ENCODE measurements at regions not wholly inside any gene's neighbourhood (a gene's known extent, or its start where the extent isn't known, plus 50 kb on each side); places are given as distances from the start of the nearest gene placed in this dataset.
"Not testable (repeated sequence)": the region's sequence is repeated elsewhere in the genome, so short reads cannot be mapped to it uniquely, and the experiment has no call there.

DNA sequence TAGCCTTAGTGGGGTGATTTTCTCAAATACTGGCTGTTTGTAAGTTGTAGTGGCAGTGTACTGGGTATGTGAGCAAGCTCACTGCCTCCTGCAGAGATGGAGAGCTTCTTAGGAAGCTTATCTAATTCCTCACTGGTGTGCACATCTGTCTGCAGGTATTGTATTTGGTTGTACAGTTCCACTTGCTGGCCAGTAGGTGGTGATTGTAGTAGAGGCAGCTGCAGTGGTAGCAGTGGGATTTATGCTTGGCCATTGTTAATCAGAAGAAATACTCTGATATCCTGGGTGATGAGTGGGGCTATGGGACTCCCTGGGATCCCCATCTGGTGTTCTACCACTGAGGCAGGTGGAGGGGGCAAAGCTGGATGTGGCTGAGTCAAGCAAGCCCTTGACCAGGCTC is 276.1 kb upstream of the SPAG17 start:
- Histone ChIP-seq H3K9me3 (ENCODE audit: control insufficient read depth, insufficient read depth, low read depth, low read length) (peaks cover 12% of the 10 kb centered on the region), H3K4me1 (ENCODE audit: control insufficient read depth, insufficient read depth, low read length) (no peaks in the 10 kb centered on the region), H3K9ac (ENCODE audit: low read length) (no peak overlapping the region), H3K27ac (ENCODE audit: low read depth, low read length) (no peak overlapping the region), H3K27me3 (ENCODE audit: control insufficient read depth, insufficient read depth, low read length) (no peaks in the 10 kb centered on the region), H3K4me3 (ENCODE audit: low read depth, low read length) (no peak overlapping the region), H3K36me3 (ENCODE audit: control insufficient read depth, insufficient read depth, low read length) (no peaks in the 10 kb centered on the region)

DNA sequence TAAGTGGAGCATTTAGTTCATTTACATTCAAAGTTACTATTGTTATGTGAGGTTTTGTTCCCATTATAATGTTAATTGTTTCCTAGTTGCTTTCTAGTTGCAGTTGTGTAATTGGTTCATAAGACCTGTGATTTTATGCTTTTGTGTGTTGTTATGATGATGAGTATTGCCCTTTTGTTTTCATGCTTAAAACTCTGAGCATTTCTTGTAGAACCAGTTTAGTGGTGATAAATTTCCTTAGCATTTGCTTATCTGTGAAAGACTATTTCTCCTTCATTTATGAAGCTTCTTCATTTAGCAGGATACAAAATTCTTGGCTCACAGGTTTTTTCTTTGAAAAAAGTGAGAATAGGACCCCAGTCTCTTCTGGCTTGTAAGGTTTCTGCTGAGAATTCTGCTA is 274.8 kb upstream of the SPAG17 start:
- Histone ChIP-seq H3K27me3 (ENCODE audit: control insufficient read depth, insufficient read depth, low read length) (no peaks in the 10 kb centered on the region), H3K4me1 (ENCODE audit: control insufficient read depth, insufficient read depth, low read length) (no peaks in the 10 kb centered on the region), H3K9ac (ENCODE audit: low read length) (no peak overlapping the region), H3K4me3 (ENCODE audit: low read depth, low read length) (no peak overlapping the region), H3K36me3 (ENCODE audit: control insufficient read depth, insufficient read depth, low read length) (no peaks in the 10 kb centered on the region), H3K9me3 (ENCODE audit: control insufficient read depth, insufficient read depth, low read depth, low read length) (peaks cover 15% of the 10 kb centered on the region), H3K27ac (ENCODE audit: low read depth, low read length) (no peak overlapping the region)

DNA sequence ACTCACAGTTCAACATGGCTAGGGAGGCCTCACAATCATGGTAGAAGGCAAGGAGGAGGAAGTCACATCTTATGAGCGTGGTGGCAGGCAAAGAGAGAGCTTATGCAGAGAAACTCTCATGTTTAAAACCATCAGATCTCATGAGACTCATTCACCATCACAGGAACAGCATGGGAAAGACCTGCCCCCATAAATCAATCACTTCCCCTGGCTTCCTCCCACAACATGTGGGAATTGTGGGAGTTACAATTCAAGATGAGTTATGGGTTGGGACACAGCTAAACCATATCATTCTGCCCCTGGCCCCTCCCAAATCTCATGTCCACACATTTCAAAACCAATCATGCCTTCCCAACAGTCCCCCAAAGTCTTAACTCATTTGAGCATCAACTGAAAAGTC is 268.8 kb upstream of the SPAG17 start:
- not testable (repeated sequence) for H3K9ac ChIP-seq (ENCODE audit: low read length); H3K4me3 ChIP-seq (ENCODE audit: low read depth, low read length); H3K27ac ChIP-seq (ENCODE audit: low read depth, low read length); H3K36me3 ChIP-seq (ENCODE audit: control insufficient read depth, insufficient read depth, low read length); H3K4me1 ChIP-seq (ENCODE audit: control insufficient read depth, insufficient read depth, low read length); H3K27me3 ChIP-seq (ENCODE audit: control insufficient read depth, insufficient read depth, low read length)
- peaks cover 19% of the 10 kb centered on the region for H3K9me3 ChIP-seq (ENCODE audit: control insufficient read depth, insufficient read depth, low read depth, low read length)

- H3K4me1 ChIP-seq (ENCODE audit: control insufficient read depth, insufficient read depth, low read length) = no peaks in the 10 kb centered on the region
- H3K4me3 ChIP-seq (ENCODE audit: low read depth, low read length) = no peak overlapping the region
- no peaks in the 10 kb centered on the region for H3K36me3 ChIP-seq (ENCODE audit: control insufficient read depth, insufficient read depth, low read length)
- peaks cover 24% of the 10 kb centered on the region for H3K9me3 ChIP-seq (ENCODE audit: control insufficient read depth, insufficient read depth, low read depth, low read length)
- no peak overlapping the region for H3K9ac ChIP-seq (ENCODE audit: low read length)
- no peak overlapping the region for H3K27ac ChIP-seq (ENCODE audit: low read depth, low read length)
- no peaks in the 10 kb centered on the region for H3K27me3 ChIP-seq (ENCODE audit: control insufficient read depth, insufficient read depth, low read length)
Measured at GRCh38 chr1:118445156-118445555, 260.1 kb upstream of the SPAG17 start.

- H3K36me3 ChIP-seq (ENCODE audit: control insufficient read depth, insufficient read depth, low read length) = no peaks in the 10 kb centered on the region
- no peak overlapping the region for H3K27ac ChIP-seq (ENCODE audit: low read depth, low read length)
- no peaks in the 10 kb centered on the region for H3K4me1 ChIP-seq (ENCODE audit: control insufficient read depth, insufficient read depth, low read length)
- H3K27me3 ChIP-seq (ENCODE audit: control insufficient read depth, insufficient read depth, low read length) = no peaks in the 10 kb centered on the region
- 0 out of 2 replicates have a peak, but pooled peaks cover 1% of the 10 kb centered on the region for H3K9me3 ChIP-seq (ENCODE audit: control insufficient read depth, insufficient read depth, low read depth, low read length)
- no peak overlapping the region for H3K4me3 ChIP-seq (ENCODE audit: low read depth, low read length)
- no peak overlapping the region for H3K9ac ChIP-seq (ENCODE audit: low read length)
Measured at GRCh38 chr1:118442214-118442613, 257.2 kb upstream of the SPAG17 start.

GRCh38 chr1:118437664-118438063 is 252.6 kb upstream of the SPAG17 start:
- H3K9me3 ChIP-seq (ENCODE audit: control insufficient read depth, insufficient read depth, low read depth, low read length) = no peaks in the 10 kb centered on the region
- no peak overlapping the region for H3K9ac ChIP-seq (ENCODE audit: low read length)
- H3K4me3 ChIP-seq (ENCODE audit: low read depth, low read length) = no peak overlapping the region
- H3K36me3 ChIP-seq (ENCODE audit: control insufficient read depth, insufficient read depth, low read length) = no peaks in the 10 kb centered on the region
- H3K4me1 ChIP-seq (ENCODE audit: control insufficient read depth, insufficient read depth, low read length) = no peaks in the 10 kb centered on the region
- H3K27me3 ChIP-seq (ENCODE audit: control insufficient read depth, insufficient read depth, low read length) = no peaks in the 10 kb centered on the region
- no peak overlapping the region for H3K27ac ChIP-seq (ENCODE audit: low read depth, low read length)

GRCh38 chr1:118429856-118430255 is 244.8 kb upstream of the SPAG17 start:
- Histone ChIP-seq H3K4me1 (ENCODE audit: control insufficient read depth, insufficient read depth, low read length) (no peaks in the 10 kb centered on the region), H3K9me3 (ENCODE audit: control insufficient read depth, insufficient read depth, low read depth, low read length) (no peaks in the 10 kb centered on the region), H3K36me3 (ENCODE audit: control insufficient read depth, insufficient read depth, low read length) (no peaks in the 10 kb centered on the region), H3K27ac (ENCODE audit: low read depth, low read length) (no peak overlapping the region), H3K9ac (ENCODE audit: low read length) (no peak overlapping the region), H3K27me3 (ENCODE audit: control insufficient read depth, insufficient read depth, low read length) (no peaks in the 10 kb centered on the region), H3K4me3 (ENCODE audit: low read depth, low read length) (no peak overlapping the region)

GRCh38 chr1:118421868-118422350 is 236.9 kb upstream of the SPAG17 start:
- H3K4me3 ChIP-seq (ENCODE audit: low read depth, low read length) = no peak overlapping the region
- H3K36me3 ChIP-seq (ENCODE audit: control insufficient read depth, insufficient read depth, low read length) = no peaks in the 10 kb centered on the region
- H3K9ac ChIP-seq (ENCODE audit: low read length) = no peak overlapping the region
- H3K27ac ChIP-seq (ENCODE audit: low read depth, low read length) = no peak overlapping the region
- no peaks in the 10 kb centered on the region for H3K4me1 ChIP-seq (ENCODE audit: control insufficient read depth, insufficient read depth, low read length)
- H3K9me3 ChIP-seq (ENCODE audit: control insufficient read depth, insufficient read depth, low read depth, low read length) = no peaks in the 10 kb centered on the region
- no peaks in the 10 kb centered on the region for H3K27me3 ChIP-seq (ENCODE audit: control insufficient read depth, insufficient read depth, low read length)

GRCh38 chr1:118404024-118404423 is 219.0 kb upstream of the SPAG17 start:
- Histone ChIP-seq H3K9me3 (ENCODE audit: control insufficient read depth, insufficient read depth, low read depth, low read length) (no peaks in the 10 kb centered on the region), H3K4me1 (ENCODE audit: control insufficient read depth, insufficient read depth, low read length) (no peaks in the 10 kb centered on the region), H3K36me3 (ENCODE audit: control insufficient read depth, insufficient read depth, low read length) (no peaks in the 10 kb centered on the region), H3K27ac (ENCODE audit: low read depth, low read length) (no peak overlapping the region), H3K9ac (ENCODE audit: low read length) (no peak overlapping the region), H3K27me3 (ENCODE audit: control insufficient read depth, insufficient read depth, low read length) (no peaks in the 10 kb centered on the region), H3K4me3 (ENCODE audit: low read depth, low read length) (no peak overlapping the region)

DNA sequence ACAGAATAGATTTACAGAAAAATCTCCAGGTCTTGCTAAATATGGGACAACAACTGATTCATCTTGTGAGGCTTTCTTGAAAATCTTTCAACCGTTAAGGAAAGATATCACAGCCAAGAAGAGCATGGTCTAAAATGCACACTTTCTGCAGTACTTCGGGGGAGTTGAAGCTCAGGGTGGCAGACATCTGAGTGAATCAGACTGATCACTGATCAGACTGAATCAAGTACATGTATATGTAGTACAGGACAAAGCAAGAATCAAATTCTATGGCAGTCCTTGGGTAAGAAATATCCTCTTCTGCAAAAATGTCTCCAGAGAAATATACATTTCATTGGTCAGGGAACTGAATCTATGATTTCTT is 212.4 kb upstream of the SPAG17 start:
- Histone ChIP-seq H3K9me3 (ENCODE audit: control insufficient read depth, insufficient read depth, low read depth, low read length) (no peaks in the 10 kb centered on the region), H3K36me3 (ENCODE audit: control insufficient read depth, insufficient read depth, low read length) (no peaks in the 10 kb centered on the region), H3K27me3 (ENCODE audit: control insufficient read depth, insufficient read depth, low read length) (no peaks in the 10 kb centered on the region), H3K4me1 (ENCODE audit: control insufficient read depth, insufficient read depth, low read length) (no peaks in the 10 kb centered on the region), H3K27ac (ENCODE audit: low read depth, low read length) (no peak overlapping the region), H3K9ac (ENCODE audit: low read length) (no peak overlapping the region), H3K4me3 (ENCODE audit: low read depth, low read length) (no peak overlapping the region)

DNA sequence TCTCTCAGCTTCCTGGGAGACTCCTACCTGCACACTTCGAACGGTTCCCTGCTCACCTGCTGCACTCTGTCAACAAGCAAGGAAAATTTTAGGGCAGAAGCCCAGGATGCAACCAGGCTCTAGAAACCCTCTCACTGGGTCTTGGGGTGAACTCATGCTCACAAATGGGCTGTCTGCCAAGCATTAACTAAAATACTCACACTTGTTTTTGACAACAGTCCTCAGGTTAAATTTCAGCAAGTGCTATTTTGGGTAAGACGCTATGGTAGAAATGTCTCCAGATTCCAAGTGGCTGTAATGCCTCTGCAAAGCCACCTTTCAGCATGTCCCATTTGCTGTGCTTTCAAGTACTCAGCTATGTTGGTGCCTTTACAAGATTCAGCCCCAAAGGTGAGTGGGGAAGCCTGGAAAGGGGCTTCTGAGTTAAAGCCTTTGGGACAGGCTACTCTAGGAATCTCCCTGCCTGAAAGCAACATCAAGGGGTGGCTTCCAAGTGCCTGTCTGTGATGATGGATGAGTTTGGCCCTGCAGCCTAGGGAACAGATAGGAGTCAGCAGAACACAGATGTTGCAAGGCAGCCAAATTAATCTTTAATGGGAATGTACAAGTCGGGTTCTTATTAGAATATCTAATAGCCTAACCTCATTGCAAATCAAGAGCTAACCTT is 211.9 kb upstream of the SPAG17 start:
- H3K27ac ChIP-seq (ENCODE audit: low read depth, low read length) = no peak overlapping the region
- H3K9me3 ChIP-seq (ENCODE audit: control insufficient read depth, insufficient read depth, low read depth, low read length) = no peaks in the 10 kb centered on the region
- no peak overlapping the region for H3K9ac ChIP-seq (ENCODE audit: low read length)
- no peak overlapping the region for H3K4me3 ChIP-seq (ENCODE audit: low read depth, low read length)
- H3K27me3 ChIP-seq (ENCODE audit: control insufficient read depth, insufficient read depth, low read length) = no peaks in the 10 kb centered on the region
- no peaks in the 10 kb centered on the region for H3K36me3 ChIP-seq (ENCODE audit: control insufficient read depth, insufficient read depth, low read length)
- no peaks in the 10 kb centered on the region for H3K4me1 ChIP-seq (ENCODE audit: control insufficient read depth, insufficient read depth, low read length)

- H3K9me3 ChIP-seq (ENCODE audit: control insufficient read depth, insufficient read depth, low read depth, low read length) = no peaks in the 10 kb centered on the region
- H3K36me3 ChIP-seq (ENCODE audit: control insufficient read depth, insufficient read depth, low read length) = no peaks in the 10 kb centered on the region
- H3K27ac ChIP-seq (ENCODE audit: low read depth, low read length) = no peak overlapping the region
- H3K4me1 ChIP-seq (ENCODE audit: control insufficient read depth, insufficient read depth, low read length) = no peaks in the 10 kb centered on the region
- no peaks in the 10 kb centered on the region for H3K27me3 ChIP-seq (ENCODE audit: control insufficient read depth, insufficient read depth, low read length)
- H3K4me3 ChIP-seq (ENCODE audit: low read depth, low read length) = no peak overlapping the region
- H3K9ac ChIP-seq (ENCODE audit: low read length) = no peak overlapping the region
Measured at GRCh38 chr1:118396279-118396678, 211.3 kb upstream of the SPAG17 start.

All from HUES6 (cell line).